ENCODE measurements at regions not wholly inside any gene's neighbourhood (a gene's known extent, or its start where the extent isn't known, plus 50 kb on each side); places are given as distances from the start of the nearest gene placed in this dataset.
"Not testable (repeated sequence)": the region's sequence is repeated elsewhere in the genome, so short reads cannot be mapped to it uniquely, and the experiment has no call there.

- H3K4me3 ChIP-seq (ENCODE audit: low read depth, low read length), result no peak overlapping the region
- TF ChIP-seq CTCF (IDR thresholded peaks at IDR 0.05; ENCODE audit: borderline replicate concordance, insufficient read depth, low read depth, low read length), result no peak
Observed at GRCh38 chr2:48081317-48081628, 175.0 kb upstream of the FBXO11 start.

- H3K4me3 ChIP-seq (ENCODE audit: low read depth, low read length), result no peak overlapping the region
- TF ChIP-seq CTCF (IDR thresholded peaks at IDR 0.05; ENCODE audit: borderline replicate concordance, insufficient read depth, low read depth, low read length), result no peak
Observed at GRCh38 chr2:48085888-48086287, 179.6 kb upstream of the FBXO11 start.

- no peak overlapping the region for H3K4me3 ChIP-seq (ENCODE audit: low read depth, low read length)
- TF ChIP-seq CTCF (IDR thresholded peaks at IDR 0.05; ENCODE audit: borderline replicate concordance, insufficient read depth, low read depth, low read length), result no peak
Observed at GRCh38 chr2:48088994-48089393, 182.7 kb upstream of the FBXO11 start.

- H3K4me3 ChIP-seq (ENCODE audit: low read depth, low read length), result no peak overlapping the region
- no peak for TF ChIP-seq CTCF (IDR thresholded peaks at IDR 0.05; ENCODE audit: borderline replicate concordance, insufficient read depth, low read depth, low read length)
Observed at GRCh38 chr2:48089644-48090043, 183.3 kb upstream of the FBXO11 start.

GRCh38 chr2:48092846-48093803, 186.8 kb upstream of the FBXO11 start:
- TF ChIP-seq CTCF (IDR thresholded peaks at IDR 0.05; ENCODE audit: borderline replicate concordance, insufficient read depth, low read depth, low read length), result no peak
- no peak overlapping the region for H3K4me3 ChIP-seq (ENCODE audit: low read depth, low read length)

- not testable (repeated sequence) for H3K4me3 ChIP-seq (ENCODE audit: low read depth, low read length)
Observed at GRCh38 chr2:48096765-48097164, 190.5 kb upstream of the FBXO11 start.

- no peak for TF ChIP-seq CTCF (IDR thresholded peaks at IDR 0.05; ENCODE audit: borderline replicate concordance, insufficient read depth, low read depth, low read length)
- no peak overlapping the region for H3K4me3 ChIP-seq (ENCODE audit: low read depth, low read length)
Observed at GRCh38 chr2:48098539-48098938, 192.2 kb upstream of the FBXO11 start.
